ENCODE measurements at regions not wholly inside any gene's neighbourhood (a gene's known extent, or its start where the extent isn't known, plus 50 kb on each side); places are given as distances from the start of the nearest gene placed in this dataset.

DNA sequence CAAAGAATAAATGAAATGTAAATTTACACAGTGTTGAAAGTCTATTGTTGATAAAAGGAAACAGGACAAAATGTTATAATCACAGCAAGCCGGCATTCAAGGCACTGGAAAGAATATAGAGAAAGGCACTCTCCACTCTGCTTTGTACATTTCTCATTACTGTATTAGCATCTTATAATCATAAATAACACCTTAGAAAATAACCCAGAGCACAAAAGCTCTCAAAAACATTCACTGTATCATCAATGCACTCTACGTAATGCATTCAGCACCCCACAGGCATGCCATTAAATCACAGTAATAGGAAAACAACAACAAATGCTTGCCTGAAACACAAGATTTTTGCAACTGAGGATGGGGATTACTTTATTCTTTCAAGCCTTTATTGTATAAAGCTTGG lies 75.3 kb upstream of the TRPC3 start:
- no peak overlapping the region for H3K27ac ChIP-seq (ENCODE audit: low read depth, low read length)
- no peaks in the 10 kb centered on the region for H3K79me1 ChIP-seq (ENCODE audit: low read depth, low read length)
- H4K8ac ChIP-seq (ENCODE audit: extremely low read depth, insufficient read depth, low read length) = no peak overlapping the region
- no peaks in the 10 kb centered on the region for H3K4me1 ChIP-seq (replicated peaks in 1 of 4; ENCODE audit: control insufficient read depth in 3 of 4, insufficient read depth in 4 of 4, low read length in 3 of 4)
- H3K79me2 ChIP-seq (ENCODE audit: control insufficient read depth in 1 of 2, insufficient read depth in 2 of 2, low read length in 2 of 2) = no peaks in the 10 kb centered on the region
- no peak overlapping the region for H4K91ac ChIP-seq (replicated peaks; ENCODE audit: insufficient read length, low read length)
- H3K23ac ChIP-seq (ENCODE audit: insufficient read length) = no peak overlapping the region
- ChIA-PET CTCF (ENCODE audit: partially characterized antibody) (interaction anchor here (1.5 kb wide), 1 partner anchor 24 kb away, joined by 6 read pairs; no protein-coding TSS in a partner anchor), POLR2A (ENCODE audit: partially characterized antibody) (no interaction called here)
- H3K4ac ChIP-seq (replicated peaks; ENCODE audit: insufficient read length, low read depth, low read length) = no peak overlapping the region
- H2BK20ac ChIP-seq (ENCODE audit: low read length) = no peak overlapping the region
- no peaks in the 10 kb centered on the region for H3K9me3 ChIP-seq (ENCODE audit: insufficient read depth in 2 of 2, low read depth in 1 of 2, low read length in 1 of 2)
- 93% methylated on average over 2 of the region's 2 CpGs; no CpG with 5 or more reads in 1 of the 2 experiments for WGBS, 2 experiments (ENCODE audit: extremely low coverage in 1 of 2, insufficient coverage in 1 of 2, insufficient read length in 1 of 2, insufficient replicate concordance in 2 of 2, low coverage in 1 of 2, low lambda C conversion rate in 2 of 2, missing lambda C conversion rate in 1 of 2)
- no peak for DNase-seq (ENCODE audit: low read depth in 1 of 2, low spot score in 2 of 2)
- H3K4me3 ChIP-seq (ENCODE audit: extremely low read depth in 1 of 4, insufficient read depth in 2 of 4, low read depth in 3 of 4, low read length in 4 of 4) = no peak overlapping the region
- no peak overlapping the region for H3K9ac ChIP-seq (replicated peaks in 1 of 4; ENCODE audit: extremely low read depth in 1 of 4, low read depth in 3 of 4, low read length in 3 of 4)
- no peak overlapping the region for H4K5ac ChIP-seq (ENCODE audit: insufficient read length, low read depth, low read length)
- H2BK12ac ChIP-seq (ENCODE audit: low read depth, low read length) = no peak overlapping the region
- H3K27me3 ChIP-seq (replicated peaks in 1 of 4; ENCODE audit: control insufficient read depth in 3 of 4, extremely low read depth in 1 of 4, insufficient read depth in 3 of 4, low read length in 3 of 4) = no peaks in the 10 kb centered on the region
- H2BK15ac ChIP-seq (ENCODE audit: low read length) = no peak overlapping the region
- no peak overlapping the region for H3K14ac ChIP-seq (ENCODE audit: insufficient read length)
- no peaks in the 10 kb centered on the region for H3K36me3 ChIP-seq (ENCODE audit: control insufficient read depth in 2 of 4, insufficient read depth in 4 of 4, low read length in 3 of 4)
- no peak overlapping the region for H3K18ac ChIP-seq (ENCODE audit: extremely low read depth, low read length)
- no peak overlapping the region for H3K4me2 ChIP-seq (ENCODE audit: insufficient read depth in 1 of 2, low read depth in 2 of 2, low read length in 2 of 2)
- no peak overlapping the region for H2AFZ ChIP-seq (ENCODE audit: low read length)
- no peak overlapping the region for H3K56ac ChIP-seq (replicated peaks; ENCODE audit: insufficient read length, low read depth, low read length)
- no peak overlapping the region for H2BK5ac ChIP-seq (ENCODE audit: low read depth, low read length)
- H4K20me1 ChIP-seq (replicated peaks in 1 of 2; ENCODE audit: control insufficient read depth in 1 of 2, insufficient read depth in 2 of 2, low read length in 2 of 2) = no peaks in the 10 kb centered on the region
- H3K23me2 ChIP-seq (ENCODE audit: low read depth, low read length) = no peaks in the 10 kb centered on the region
- no peak overlapping the region for H2AK5ac ChIP-seq (ENCODE audit: low read depth, low read length)
- H2BK120ac ChIP-seq (replicated peaks; ENCODE audit: low read depth, low read length) = no peak overlapping the region
- FAIRE-seq = no peak
- TF ChIP-seq TBP (IDR thresholded peaks at IDR 0.05; ENCODE audit: low read depth, low read length) (no peak), SIN3A (conservative IDR thresholded peaks at IDR 0.05 in 1 of 2, IDR thresholded peaks at IDR 0.05 in 1 of 2; ENCODE audit: low read depth in 1 of 2, low read length in 2 of 2) (no peak), RFX5 (IDR thresholded peaks at IDR 0.05; ENCODE audit: borderline replicate concordance, low read depth, low read length) (no peak), EZH2 (IDR thresholded peaks at IDR 0.05; ENCODE audit: low read depth, low read length, severe bottlenecking) (no peak), TEAD4 (IDR thresholded peaks at IDR 0.05; ENCODE audit: low read depth, low read length) (no peak), RAD21 (IDR thresholded peaks at IDR 0.05 in 1 of 2, conservative IDR thresholded peaks at IDR 0.05 in 1 of 2; ENCODE audit: low read depth in 2 of 2, low read length in 2 of 2) (no peak), POLR2AphosphoS5 (IDR thresholded peaks at IDR 0.05; ENCODE audit: low read depth, low read length) (no peak), POU5F1 (IDR thresholded peaks at IDR 0.05; ENCODE audit: low read depth, low read length) (no peak), CHD2 (IDR thresholded peaks at IDR 0.05; ENCODE audit: low read length) (no peak), KDM5A (IDR thresholded peaks at IDR 0.05; ENCODE audit: low read length) (no peak)
- TF ChIP-seq, protein P1, sequence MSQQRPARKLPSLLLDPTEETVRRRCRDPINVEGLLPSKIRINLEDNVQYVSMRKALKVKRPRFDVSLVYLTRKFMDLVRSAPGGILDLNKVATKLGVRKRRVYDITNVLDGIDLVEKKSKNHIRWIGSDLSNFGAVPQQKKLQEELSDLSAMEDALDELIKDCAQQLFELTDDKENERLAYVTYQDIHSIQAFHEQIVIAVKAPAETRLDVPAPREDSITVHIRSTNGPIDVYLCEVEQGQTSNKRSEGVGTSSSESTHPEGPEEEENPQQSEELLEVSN (IDR thresholded peaks at IDR 0.05) = no peak

All from H1 (cell line).